ENCODE measurements at regions not wholly inside any gene's neighbourhood (a gene's known extent, or its start where the extent isn't known, plus 50 kb on each side); places are given as distances from the start of the nearest gene placed in this dataset.

DNA sequence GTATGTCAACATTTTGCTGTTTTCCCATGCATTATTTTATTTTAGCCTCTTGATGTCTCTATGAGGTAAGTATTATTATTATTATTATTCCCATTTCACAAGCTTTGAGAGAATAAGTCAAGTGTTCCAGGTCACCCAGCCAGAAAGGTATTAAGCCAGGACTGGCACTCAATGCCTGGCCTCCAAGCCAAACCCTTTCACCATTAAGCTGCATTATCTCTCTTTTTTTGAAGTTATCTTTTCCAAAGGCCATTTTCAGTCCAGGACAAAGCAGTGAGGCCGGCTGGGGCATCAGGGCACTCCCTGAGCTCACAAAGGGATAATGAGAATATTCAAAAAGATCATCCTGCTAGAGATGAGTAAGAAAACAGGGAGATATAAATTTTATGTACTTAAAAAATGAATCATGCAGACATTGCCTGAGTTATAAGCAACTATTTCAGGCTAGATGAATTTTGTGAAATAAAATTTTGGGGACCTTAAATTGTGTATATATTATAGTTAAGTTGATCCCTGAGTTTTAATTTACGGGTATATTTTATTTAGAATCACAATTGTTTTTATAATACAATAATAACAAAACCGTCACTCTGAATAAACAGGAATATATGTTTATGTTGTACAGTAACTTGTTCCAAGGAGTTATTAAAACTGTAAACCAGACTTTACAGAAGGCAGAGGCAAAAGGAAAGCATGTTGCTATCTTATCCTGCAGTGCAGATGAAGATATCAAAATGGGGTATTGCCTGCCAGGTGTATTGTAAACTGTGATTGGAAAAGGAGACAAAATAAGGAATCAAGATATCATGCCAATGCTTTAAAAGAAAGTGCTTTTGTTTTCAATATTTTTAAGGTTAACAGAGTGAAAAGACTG, 51.3 kb upstream of the CAV2 start:
- no peak for DNase-seq (ENCODE audit: low read depth)

DNA sequence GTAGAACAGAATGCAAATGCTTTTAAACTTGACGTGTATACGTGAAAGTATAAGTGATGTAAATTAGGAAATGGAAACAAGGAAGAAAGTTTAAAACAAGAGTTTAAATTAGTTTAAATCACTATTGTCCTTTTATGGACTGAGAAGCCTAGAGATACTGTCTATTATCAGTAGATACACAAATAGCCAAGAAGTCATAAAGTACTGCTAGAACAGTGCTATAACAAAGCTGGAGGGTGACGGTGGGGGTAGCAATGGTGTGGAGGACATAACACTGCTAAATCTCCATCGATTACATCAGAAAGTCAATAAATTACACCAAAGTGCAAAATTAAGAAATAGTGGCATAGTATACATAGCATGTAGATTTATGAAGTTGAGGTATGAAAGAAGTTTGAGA, 50.1 kb upstream of the CAV2 start:
- no peak for DNase-seq (ENCODE audit: low read depth)

All from GM04504 (cell line).